ENCODE measurements at regions not wholly inside any gene's neighbourhood (a gene's known extent, or its start where the extent isn't known, plus 50 kb on each side); places are given as distances from the start of the nearest gene placed in this dataset.

DNA sequence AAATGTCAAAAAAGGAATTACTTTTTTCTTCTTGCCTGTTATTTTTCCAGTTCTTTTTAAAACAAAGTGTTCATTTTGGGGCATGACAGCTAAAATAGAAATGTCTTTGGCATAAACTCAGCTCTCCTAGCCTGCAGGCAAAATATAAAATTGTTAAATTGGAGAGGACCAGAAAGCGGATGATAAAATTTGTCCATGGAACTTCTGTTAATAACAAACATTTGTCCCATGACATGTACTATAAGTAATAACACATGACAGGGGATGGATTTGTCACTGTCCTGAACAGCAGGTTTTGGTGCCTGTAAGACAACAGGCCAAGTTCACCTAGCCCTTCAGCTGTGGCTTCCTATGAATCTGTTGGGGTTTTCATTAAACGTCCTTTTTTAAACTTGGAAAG lies 184.0 kb upstream of the TTC29 start:
- Histone ChIP-seq H3K36me3 (ENCODE audit: control insufficient read depth in 2 of 2, insufficient read depth in 1 of 2, low read length in 2 of 2) (no peaks in the 10 kb centered on the region), H3K4me1 (ENCODE audit: control insufficient read depth, insufficient read depth, low read length) (no peaks in the 10 kb centered on the region), H3K4me3 (ENCODE audit: low read depth, low read length) (no peak overlapping the region), H3K9me3 (ENCODE audit: control insufficient read depth, insufficient read depth, low read depth, low read length) (no peaks in the 10 kb centered on the region), H3K27ac (ENCODE audit: extremely low read depth, low read depth, low read length) (no peak overlapping the region)
- CTCF ChIA-PET, result interaction anchor here (0.6 kb wide), 1 partner anchor 311 kb away, joined by 4 read pairs; no protein-coding TSS in a partner anchor
- POLR2A ChIA-PET, result no interaction called here
- no peak for TF ChIP-seq OSR2 (tag by site-specific recombination; IDR thresholded peaks at IDR 0.05)
- TF ChIP-seq ZNF664 (tag by site-specific recombination; IDR thresholded peaks at IDR 0.05), result no peak
- TF ChIP-seq, protein P1, sequence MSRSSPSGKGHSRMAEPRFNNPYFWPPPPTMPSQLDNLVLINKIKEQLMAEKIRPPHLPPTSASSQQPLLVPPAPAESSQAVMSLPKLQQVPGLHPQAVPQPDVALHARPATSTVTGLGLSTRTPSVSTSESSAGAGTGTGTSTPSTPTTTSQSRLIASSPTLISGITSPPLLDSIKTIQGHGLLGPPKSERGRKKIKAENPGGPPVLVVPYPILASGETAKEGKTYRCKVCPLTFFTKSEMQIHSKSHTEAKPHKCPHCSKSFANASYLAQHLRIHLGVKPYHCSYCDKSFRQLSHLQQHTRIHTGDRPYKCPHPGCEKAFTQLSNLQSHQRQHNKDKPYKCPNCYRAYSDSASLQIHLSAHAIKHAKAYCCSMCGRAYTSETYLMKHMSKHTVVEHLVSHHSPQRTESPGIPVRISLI (tag by site-specific recombination; IDR thresholded peaks at IDR 0.05), result no peak
- no peak for TF ChIP-seq KLF7 (tag by site-specific recombination; IDR thresholded peaks at IDR 0.05; ENCODE audit: borderline replicate concordance)

DNA sequence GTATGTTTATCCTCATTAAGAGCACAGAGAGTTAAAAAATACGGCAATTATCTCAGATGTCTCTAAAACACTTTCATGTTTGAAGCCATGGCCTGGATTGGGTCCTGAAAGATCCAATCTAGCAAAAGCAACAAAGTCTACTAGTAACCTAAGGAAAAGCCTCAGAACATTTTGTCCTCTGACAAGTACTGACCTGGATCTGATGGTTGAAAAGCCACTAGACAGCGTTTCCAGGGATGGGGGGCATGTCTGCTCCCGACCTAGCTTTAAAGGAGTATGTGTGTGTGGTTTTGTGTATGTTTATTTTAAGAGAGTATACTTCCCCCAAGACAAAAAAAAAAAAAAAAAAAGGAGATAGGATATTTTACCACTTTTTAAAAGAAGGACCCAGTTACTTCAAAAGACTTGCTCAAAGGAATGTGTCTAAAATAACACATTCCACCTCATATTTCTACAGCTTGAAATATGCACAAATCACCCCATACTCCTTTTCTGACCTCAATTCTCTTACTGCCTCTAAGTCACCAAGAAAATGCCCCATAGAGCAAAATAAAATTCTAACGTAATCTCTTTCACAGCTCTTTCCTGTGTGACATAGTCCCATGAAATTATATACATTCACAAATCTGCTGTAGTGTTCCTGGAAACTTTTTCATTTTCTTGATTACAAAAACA lies 189.0 kb upstream of the TTC29 start:
- Histone ChIP-seq H3K4me3 (ENCODE audit: low read depth, low read length) (no peak overlapping the region), H3K27ac (ENCODE audit: extremely low read depth, low read depth, low read length) (no peak overlapping the region), H3K9me3 (ENCODE audit: control insufficient read depth, insufficient read depth, low read depth, low read length) (no peaks in the 10 kb centered on the region), H3K4me1 (ENCODE audit: control insufficient read depth, insufficient read depth, low read length) (no peaks in the 10 kb centered on the region), H3K36me3 (ENCODE audit: control insufficient read depth in 2 of 2, insufficient read depth in 1 of 2, low read length in 2 of 2) (no peaks in the 10 kb centered on the region)
- ChIA-PET CTCF (no interaction called here), POLR2A (no interaction called here)
- TF ChIP-seq KLF8 (tag by site-specific recombination; IDR thresholded peaks at IDR 0.05) (no peak), KLF7 (tag by site-specific recombination; IDR thresholded peaks at IDR 0.05; ENCODE audit: borderline replicate concordance) (no peak), ZBTB48 (tag by site-specific recombination; IDR thresholded peaks at IDR 0.05) (no peak)

DNA sequence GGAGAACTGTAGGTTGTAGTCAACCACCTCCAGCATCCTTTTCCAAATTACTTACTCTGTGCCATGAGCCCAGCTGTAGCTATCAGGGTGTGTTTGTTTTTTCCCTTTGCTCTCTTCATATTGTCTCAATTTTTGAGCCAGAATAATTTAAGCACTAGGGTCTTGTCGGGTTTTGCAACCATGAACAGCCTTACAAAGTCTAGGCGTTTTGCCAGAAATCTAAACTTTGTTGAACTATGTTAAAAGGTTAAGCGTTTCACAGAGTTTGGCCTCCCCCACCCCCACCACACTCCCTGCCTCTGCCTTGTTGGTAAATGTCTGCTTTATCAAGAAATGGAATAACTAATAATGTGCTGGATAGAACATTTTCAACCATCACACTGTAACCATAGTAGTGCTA lies 190.6 kb upstream of the TTC29 start:
- ChIA-PET CTCF (no interaction called here), POLR2A (no interaction called here)
- Histone ChIP-seq H3K4me3 (ENCODE audit: low read depth, low read length) (no peak overlapping the region), H3K36me3 (ENCODE audit: control insufficient read depth in 2 of 2, insufficient read depth in 1 of 2, low read length in 2 of 2) (no peaks in the 10 kb centered on the region), H3K27ac (ENCODE audit: extremely low read depth, low read depth, low read length) (no peak overlapping the region), H3K9me3 (ENCODE audit: control insufficient read depth, insufficient read depth, low read depth, low read length) (no peaks in the 10 kb centered on the region), H3K4me1 (ENCODE audit: control insufficient read depth, insufficient read depth, low read length) (no peaks in the 10 kb centered on the region)
- TF ChIP-seq, protein P2, sequence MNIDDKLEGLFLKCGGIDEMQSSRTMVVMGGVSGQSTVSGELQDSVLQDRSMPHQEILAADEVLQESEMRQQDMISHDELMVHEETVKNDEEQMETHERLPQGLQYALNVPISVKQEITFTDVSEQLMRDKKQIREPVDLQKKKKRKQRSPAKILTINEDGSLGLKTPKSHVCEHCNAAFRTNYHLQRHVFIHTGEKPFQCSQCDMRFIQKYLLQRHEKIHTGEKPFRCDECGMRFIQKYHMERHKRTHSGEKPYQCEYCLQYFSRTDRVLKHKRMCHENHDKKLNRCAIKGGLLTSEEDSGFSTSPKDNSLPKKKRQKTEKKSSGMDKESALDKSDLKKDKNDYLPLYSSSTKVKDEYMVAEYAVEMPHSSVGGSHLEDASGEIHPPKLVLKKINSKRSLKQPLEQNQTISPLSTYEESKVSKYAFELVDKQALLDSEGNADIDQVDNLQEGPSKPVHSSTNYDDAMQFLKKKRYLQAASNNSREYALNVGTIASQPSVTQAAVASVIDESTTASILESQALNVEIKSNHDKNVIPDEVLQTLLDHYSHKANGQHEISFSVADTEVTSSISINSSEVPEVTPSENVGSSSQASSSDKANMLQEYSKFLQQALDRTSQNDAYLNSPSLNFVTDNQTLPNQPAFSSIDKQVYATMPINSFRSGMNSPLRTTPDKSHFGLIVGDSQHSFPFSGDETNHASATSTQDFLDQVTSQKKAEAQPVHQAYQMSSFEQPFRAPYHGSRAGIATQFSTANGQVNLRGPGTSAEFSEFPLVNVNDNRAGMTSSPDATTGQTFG (tag by site-specific recombination; IDR thresholded peaks at IDR 0.05; ENCODE audit: borderline replicate concordance), result no peak

DNA sequence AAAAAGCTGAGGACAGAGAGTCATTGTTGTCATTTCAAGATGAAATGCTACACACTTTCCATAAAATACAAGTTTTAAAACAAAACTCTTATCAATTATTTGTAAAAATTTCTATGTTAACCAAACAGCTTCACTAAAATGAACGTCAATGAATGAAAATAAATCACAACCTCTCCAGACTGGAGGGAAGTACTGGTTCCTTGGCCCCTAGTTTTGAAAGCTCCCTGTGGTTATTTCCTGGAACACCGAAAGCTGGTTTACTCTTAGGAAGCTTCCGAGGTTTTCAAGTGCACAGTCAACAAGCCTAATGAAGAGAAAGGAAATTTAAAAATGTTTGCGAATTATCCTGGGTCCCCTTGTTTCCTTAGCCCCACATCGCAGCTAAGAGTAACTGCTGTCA lies 191.1 kb upstream of the TTC29 start:
- Histone ChIP-seq H3K9me3 (ENCODE audit: control insufficient read depth, insufficient read depth, low read depth, low read length) (no peaks in the 10 kb centered on the region), H3K4me1 (ENCODE audit: control insufficient read depth, insufficient read depth, low read length) (no peaks in the 10 kb centered on the region), H3K36me3 (ENCODE audit: control insufficient read depth in 2 of 2, insufficient read depth in 1 of 2, low read length in 2 of 2) (no peaks in the 10 kb centered on the region), H3K4me3 (ENCODE audit: low read depth, low read length) (no peak overlapping the region), H3K27ac (ENCODE audit: extremely low read depth, low read depth, low read length) (no peak overlapping the region)
- POLR2A ChIA-PET, result no interaction called here
- CTCF ChIA-PET, result no interaction called here
- TF ChIP-seq ZBTB20 (tag by site-specific recombination; IDR thresholded peaks at IDR 0.05) (no peak), ZNF146 (tag by site-specific recombination; IDR thresholded peaks at IDR 0.05) (no peak), ZNF292 (tag by site-specific recombination; IDR thresholded peaks at IDR 0.05; ENCODE audit: borderline replicate concordance, low read depth) (no peak), ZNF155 (tag by site-specific recombination; IDR thresholded peaks at IDR 0.05) (no peak), ZNF416 (tag by site-specific recombination; IDR thresholded peaks at IDR 0.05) (no peak), ZNF221 (tag by site-specific recombination; IDR thresholded peaks at IDR 0.05; ENCODE audit: borderline replicate concordance) (no peak)
- TF ChIP-seq, protein P3, sequence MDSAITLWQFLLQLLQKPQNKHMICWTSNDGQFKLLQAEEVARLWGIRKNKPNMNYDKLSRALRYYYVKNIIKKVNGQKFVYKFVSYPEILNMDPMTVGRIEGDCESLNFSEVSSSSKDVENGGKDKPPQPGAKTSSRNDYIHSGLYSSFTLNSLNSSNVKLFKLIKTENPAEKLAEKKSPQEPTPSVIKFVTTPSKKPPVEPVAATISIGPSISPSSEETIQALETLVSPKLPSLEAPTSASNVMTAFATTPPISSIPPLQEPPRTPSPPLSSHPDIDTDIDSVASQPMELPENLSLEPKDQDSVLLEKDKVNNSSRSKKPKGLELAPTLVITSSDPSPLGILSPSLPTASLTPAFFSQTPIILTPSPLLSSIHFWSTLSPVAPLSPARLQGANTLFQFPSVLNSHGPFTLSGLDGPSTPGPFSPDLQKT (IDR thresholded peaks at IDR 0.05; ENCODE audit: borderline replicate concordance, low read depth, low read length), result no peak
- TF ChIP-seq, protein P4, sequence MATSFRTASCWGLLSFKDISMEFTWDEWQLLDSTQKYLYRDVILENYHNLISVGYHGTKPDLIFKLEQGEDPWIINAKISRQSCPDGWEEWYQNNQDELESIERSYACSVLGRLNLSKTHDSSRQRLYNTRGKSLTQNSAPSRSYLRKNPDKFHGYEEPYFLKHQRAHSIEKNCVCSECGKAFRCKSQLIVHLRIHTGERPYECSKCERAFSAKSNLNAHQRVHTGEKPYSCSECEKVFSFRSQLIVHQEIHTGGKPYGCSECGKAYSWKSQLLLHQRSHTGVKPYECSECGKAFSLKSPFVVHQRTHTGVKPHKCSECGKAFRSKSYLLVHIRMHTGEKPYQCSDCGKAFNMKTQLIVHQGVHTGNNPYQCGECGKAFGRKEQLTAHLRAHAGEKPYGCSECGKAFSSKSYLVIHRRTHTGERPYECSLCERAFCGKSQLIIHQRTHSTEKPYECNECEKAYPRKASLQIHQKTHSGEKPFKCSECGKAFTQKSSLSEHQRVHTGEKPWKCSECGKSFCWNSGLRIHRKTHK (tag by site-specific recombination; IDR thresholded peaks at IDR 0.05), result no peak
- TF ChIP-seq, protein P5, sequence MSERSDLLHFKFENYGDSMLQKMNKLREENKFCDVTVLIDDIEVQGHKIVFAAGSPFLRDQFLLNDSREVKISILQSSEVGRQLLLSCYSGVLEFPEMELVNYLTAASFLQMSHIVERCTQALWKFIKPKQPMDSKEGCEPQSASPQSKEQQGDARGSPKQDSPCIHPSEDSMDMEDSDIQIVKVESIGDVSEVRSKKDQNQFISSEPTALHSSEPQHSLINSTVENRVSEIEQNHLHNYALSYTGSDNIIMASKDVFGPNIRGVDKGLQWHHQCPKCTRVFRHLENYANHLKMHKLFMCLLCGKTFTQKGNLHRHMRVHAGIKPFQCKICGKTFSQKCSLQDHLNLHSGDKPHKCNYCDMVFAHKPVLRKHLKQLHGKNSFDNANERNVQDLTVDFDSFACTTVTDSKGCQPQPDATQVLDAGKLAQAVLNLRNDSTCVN (tag by site-specific recombination; optimal IDR thresholded peaks at IDR 0.05), result no peak

All from HEK293 (cell line).